Gastroesophageal sphincter (tissue), 3 donors: ENCODE measurements at regions not wholly inside any gene's neighbourhood (a gene's known extent, or its start where the extent isn't known, plus 50 kb on each side); places are given as distances from the start of the nearest gene placed in this dataset.

Experiments
- POLR2A ChIP-seq, 2 donors: fragments of 450-650 bp; IDR thresholded peaks; one replicate each; pipeline ENCODE4 v1.6.1; 2017; ENCODE audit warnings: antibody characterized with exemption in 2 of 2, mild to moderate bottlenecking in 2 of 2, moderate library complexity in 1 of 2
- TF ChIP-seq, protein P1 (sequence below), 4 experiments: fragments of 200-600 bp in 2 of 4; fragments of 450-650 bp in 2 of 4; sonication (generic) in 1 of 4; IDR thresholded peaks; one replicate each; pipeline ENCODE4 v1.5.1; 2017 to 2019; ENCODE audit warnings: antibody characterized with exemption in 4 of 4, mild to moderate bottlenecking in 2 of 4, moderate library complexity in 2 of 4

- TF ChIP-seq, protein P1, sequence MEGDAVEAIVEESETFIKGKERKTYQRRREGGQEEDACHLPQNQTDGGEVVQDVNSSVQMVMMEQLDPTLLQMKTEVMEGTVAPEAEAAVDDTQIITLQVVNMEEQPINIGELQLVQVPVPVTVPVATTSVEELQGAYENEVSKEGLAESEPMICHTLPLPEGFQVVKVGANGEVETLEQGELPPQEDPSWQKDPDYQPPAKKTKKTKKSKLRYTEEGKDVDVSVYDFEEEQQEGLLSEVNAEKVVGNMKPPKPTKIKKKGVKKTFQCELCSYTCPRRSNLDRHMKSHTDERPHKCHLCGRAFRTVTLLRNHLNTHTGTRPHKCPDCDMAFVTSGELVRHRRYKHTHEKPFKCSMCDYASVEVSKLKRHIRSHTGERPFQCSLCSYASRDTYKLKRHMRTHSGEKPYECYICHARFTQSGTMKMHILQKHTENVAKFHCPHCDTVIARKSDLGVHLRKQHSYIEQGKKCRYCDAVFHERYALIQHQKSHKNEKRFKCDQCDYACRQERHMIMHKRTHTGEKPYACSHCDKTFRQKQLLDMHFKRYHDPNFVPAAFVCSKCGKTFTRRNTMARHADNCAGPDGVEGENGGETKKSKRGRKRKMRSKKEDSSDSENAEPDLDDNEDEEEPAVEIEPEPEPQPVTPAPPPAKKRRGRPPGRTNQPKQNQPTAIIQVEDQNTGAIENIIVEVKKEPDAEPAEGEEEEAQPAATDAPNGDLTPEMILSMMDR (IDR thresholded peaks at IDR 0.05): no peak
- TF ChIP-seq POLR2A (IDR thresholded peaks at IDR 0.05): no peak
These were observed 424.5 kb downstream of the FOXG1 start for GRCh38 chr14:29191092-29191491.
